HG03139 (cell line): ENCODE measurements at regions not wholly inside any gene's neighbourhood (a gene's known extent, or its start where the extent isn't known, plus 50 kb on each side); places are given as distances from the start of the nearest gene placed in this dataset.
"Not testable (repeated sequence)": the region's sequence is repeated elsewhere in the genome, so short reads cannot be mapped to it uniquely, and the experiment has no call there.

Source experiments
- ATAC-seq: cut with Tn5 transposase; IDR thresholded peaks from one replicate; pipeline ENCODE4 v1.9.1; 2021; ENCODE audit not compliant: unreplicated experiment

DNA sequence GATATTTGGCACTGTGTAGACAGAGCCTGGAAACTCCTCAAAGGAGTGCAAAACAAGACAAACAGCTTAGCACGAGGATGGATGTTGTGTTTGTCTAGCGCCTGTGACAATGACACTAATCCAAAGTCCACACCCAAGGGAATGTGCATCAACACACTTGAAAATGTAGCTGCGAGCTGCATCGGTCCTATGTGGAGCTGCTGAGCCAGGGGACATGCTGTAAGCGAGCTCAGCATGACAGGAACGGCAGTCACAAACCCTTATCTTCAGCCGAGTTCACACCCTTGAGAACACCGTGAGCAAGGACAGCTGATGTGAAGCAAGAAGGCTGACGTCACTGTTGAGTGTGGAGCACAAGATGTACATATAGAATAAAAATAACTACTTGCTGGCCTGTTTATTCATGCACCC is 684.3 kb downstream of the QKI start:
- no peak for ATAC-seq

DNA sequence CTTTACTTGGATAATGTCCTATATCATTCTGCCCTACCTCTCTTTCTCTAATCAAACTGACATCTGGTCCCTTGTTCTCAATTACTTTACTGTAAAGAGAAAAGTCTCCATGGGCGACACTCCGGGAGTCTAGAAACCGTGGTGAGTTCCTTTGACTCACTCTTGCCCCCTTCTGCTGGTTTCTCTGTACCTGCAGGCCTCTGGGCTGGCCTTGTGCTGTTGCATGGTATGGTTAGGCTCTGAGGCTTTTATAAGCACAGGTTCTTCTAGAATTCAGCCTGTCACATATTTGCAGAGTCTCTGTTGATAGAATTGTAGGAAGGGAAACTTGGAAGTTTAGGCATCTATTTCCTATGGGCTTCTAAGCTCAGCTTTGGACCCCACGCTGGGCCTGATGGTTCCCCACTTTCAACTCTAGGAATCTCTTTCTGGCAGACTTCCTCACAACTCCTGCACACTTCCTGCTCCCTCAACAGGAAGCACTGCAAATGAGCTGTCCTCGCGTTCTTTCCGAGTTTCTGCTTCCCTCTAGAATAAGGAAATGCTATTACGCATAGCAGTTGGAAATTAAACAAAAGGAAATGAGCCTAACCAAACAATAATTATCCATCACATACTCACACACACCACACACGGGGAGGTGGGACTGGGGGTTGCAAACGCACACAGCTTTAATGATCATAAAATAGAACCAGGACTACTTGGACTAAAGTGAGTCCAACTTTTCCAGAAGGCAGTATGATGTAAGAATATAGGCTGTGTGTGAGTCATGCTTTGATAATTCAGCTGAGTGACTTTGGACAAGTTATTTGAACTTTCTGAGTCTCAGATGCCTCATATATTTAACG is 683.3 kb downstream of the QKI start:
- ATAC-seq, result no peak

DNA sequence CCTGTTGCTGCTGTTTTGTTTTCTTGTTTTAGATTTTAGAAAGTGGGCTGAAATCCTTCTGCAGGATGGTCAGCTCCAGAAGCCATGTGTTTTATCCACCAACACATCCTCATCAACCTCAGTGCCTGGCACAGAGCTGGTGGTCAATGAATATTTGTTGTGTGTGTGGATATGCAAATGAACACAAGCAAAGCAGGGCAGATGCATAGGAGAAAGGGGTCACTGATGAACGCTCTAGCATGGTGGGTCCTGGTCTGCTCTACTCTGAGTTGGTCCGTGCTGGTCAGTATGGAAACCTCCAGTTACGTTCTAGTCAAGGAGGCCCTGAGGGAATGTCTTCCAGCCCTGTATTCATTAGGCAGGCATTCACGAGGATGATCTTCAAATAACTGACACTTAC is 682.5 kb downstream of the QKI start:
- no peak for ATAC-seq

DNA sequence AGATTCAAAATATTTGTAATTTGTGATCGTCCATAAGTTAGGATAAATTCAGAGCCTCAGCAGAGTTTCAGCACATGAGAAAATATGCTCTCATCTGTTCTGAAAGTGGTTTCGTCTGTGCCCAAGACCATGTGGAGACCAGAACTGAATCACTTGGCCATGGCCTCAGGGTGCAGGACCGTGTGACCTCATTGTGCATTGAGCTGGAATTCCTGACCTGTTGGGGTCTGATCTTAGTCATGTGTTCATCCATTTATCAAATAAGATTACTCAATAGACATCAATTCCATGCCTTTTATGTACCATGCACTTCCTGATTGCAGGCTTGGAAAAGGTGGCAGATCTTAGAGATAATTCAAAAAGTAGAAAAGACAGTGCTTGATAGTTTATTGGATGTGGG is 680.5 kb downstream of the QKI start:
- no peak for ATAC-seq

DNA sequence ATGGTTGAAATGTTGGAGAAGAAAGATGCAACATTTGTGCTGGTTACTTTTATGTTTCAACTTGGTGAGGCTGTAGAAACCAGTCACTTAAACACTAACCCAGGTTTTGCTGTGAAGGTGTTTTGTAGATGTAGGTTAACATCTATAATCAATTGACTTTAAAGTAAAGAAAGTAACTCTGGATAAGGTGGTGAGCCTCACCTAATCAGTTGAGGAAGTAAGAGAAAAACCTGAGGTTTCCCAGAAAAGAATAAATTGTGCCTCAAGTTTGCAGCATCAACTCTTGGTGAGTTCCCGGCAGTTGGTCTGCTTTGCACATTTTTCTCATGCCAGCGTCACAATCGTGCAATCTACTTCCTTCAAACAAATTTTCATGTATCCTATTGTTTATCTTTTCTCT is 673.4 kb downstream of the QKI start:
- no peak for ATAC-seq

DNA sequence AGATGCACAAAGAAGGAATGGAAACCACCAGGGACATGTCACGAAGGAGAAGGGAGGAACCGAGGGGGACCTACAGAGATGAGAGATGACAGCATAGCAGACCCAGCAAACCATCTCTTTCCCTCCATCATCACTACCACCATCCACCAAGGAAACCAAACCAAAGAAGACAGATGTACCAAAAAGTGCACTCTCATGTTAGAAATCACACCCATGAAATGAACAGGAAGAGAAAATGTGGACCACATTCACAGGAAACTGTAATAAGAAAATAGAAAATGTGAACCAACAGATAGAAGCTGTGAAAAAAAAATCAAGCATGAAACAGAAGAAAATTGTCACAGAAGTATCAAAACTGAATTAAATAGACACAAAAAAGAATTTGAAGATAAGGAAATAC is 672.7 kb downstream of the QKI start:
- ATAC-seq, result no peak

DNA sequence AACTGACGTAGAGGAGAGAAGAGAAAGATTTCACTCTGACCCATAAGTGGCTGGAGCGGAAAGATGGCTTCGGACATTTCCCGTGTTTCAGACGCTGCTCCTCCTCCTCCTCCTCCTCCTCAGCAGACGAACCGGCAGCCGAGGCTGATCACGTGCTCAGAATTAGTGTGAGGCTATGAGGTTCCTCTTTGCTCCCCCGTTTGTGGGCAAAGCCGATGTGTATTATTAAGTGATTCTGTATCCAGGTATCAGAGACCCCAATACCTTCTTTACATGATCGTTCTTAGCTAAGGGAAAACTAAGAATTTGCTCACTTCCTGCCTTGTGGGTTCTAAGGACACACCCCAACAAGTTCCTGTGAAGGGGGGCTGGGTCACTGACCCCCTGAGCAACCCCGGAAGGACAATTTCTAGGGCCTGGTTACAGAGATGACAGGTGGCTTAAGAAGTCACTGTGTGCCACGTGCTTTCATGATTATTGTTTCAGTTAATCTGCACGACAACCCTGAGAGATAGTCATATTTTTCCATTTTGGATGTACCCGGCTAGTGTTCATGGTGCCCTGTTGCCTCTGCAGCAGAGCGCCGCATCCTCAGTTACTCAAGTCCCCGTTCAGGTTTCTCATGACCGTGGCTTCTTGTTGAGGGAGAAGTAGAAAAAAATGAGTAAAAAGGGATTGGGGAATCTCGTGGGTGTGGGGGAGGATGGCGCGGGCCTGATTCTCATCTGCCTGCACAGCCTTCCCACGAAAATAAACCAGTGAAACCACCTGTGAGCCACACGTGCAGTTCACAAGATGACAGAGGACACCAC is 671.8 kb downstream of the QKI start:
- ATAC-seq, result no peak

DNA sequence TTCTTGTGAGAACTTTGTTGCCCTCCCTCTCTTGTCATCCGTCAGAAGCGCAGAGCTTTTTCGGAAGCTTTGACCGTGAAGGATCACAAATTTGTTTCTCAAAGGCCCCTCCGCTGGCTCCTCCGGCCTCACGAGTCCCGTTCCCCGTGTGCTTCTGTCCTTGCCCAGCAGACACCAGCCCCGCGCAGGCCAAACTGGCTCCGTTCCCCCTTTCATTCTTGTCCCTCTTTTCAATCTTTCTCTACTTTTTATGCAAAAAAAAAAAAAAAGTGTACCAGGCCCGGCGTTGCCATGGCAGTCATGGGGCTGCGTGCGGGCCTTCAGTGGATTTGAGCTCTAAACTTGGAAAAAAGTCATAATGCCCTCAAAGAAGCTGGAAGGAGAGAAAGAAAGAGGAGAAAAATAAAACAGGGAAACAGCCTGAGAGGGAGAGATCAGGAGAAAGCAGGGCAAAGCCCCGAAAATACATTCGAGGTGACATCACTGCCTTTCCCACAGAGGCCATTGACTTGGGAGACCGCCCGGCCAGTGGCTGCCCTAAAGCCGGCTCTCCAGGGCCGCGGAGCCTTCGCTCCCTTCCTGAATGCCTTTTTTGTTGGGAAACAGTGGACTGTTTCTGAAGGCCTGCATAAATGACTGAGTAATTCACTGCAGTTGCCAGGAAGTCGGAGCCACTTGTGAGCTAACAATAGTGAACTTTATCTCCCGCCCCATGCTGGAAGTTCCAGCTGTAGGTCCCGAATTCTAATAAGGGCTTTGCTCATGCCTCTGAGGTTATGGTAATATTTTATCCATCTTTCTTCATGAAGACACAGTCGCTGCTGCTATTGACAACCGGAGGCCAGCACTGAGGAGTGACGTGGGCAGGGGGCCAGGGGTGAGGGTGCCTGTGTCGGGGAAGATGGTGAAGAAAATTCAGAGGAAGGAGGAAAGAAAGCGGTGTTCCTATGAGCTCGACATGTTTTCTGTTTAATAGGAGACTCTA is 670.9 kb downstream of the QKI start:
- no peak for ATAC-seq

DNA sequence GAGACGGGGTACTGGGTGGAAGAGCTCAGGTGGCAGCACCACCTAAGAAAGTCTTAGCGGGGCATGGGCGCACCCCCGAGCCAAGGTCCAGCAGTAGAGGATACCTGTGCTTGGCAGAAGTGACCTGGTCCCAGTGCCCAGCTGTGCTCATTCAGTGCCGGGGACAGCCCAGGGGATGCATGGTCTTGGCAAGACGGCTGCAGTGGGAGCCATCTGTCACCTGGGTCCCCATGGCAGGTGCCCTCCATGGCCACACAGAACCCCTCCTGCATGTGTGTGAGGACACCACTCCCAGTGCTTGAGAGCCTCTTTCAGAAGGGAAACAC is 664.7 kb downstream of the QKI start:
- no peak for ATAC-seq

DNA sequence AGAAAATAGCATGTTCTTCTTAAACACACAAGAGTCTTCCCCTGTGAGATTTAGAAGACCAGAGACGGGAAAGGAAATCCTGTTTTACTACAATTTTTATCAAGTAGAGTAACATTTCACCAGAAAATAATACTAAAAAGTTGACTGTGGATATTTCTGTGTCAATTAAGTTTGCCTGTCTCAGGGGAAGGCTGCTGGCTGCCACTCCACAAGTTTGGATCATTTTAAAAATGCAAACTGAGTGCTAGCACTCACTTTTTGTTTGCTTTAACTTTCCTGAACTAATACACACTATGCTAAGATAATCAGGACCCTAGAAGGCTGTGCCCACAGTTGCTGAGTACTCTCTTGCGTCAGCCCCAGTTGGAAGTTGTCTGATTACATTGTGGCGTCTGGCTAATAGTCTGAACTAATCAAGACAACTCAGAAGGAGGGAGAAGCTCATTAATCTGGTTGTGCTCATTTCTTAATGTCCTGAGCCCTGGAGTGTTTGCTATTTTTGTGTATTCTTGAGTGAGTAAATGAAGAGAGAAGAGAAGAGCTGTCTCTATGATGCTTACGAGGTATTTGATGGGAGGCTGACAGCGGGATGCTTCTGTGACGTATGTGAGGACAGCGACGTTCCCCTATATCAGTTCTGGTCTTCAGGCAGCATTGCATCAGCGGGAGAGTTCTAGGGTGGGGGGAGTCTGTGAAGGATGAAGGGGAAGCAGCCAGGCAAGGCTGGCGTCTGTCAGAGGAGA is 664.2 kb downstream of the QKI start:
- ATAC-seq, result no peak

DNA sequence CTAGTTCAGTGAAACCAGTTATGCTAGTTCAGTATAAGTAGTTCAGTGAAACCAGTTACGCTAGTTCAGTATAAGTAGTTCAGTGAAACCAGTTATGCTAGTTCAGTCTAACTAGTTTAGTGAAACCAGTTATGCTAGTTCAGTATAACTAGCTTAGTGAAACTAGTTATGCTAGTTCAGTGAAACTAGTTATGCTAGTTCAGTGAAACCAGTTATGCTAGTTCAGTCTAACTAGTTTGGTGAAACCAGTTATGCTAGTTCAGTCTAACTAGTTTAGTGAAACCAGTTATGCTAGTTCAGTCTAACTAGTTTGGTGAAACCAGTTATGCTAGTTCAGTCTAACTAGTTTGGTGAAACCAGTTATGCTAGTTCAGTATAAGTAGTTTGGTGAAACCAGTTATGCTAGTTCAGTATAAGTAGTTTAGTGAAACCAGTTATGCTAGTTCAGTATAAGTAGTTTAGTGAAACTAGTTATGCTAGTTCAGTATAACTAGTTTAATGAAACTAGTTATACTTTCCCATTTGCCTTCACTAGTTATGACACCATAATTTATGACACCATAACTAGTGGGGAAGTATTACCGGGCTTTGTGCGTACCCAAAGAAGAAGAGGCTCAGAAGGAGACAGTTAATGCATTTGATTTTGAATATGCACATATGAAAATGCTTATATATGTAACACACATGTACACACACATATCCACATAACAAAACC is 662.5 kb downstream of the QKI start:
- not testable (repeated sequence) for ATAC-seq

DNA sequence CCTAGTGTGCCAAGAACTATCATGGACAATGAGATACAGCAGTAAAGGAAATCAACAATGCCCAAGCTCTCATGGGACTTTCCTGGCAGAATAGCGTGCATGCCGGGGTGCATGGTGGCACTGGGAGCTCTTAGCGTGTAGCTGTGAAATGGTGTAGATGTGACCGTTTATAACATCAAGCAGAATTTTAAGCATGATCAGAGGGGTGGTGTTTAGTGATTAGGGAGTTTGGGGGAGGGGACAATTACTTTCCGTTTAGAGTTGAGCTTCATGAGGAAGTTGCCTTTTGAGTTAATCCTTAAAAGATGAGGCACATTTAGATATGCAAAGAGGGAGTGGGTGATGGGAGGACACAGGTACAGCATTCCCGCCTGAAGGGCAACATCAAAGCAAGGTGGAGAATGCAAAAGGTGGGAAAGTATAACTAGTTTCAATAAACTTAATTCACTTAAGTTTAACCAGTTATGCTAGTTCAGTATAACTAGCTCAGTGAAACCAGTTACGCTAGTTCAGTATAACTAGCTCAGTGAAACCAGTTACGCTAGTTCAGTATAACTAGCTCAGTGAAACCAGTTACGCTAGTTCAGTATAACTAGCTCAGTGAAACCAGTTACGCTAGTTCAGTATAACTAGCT is 661.6 kb downstream of the QKI start:
- ATAC-seq, result no peak

DNA sequence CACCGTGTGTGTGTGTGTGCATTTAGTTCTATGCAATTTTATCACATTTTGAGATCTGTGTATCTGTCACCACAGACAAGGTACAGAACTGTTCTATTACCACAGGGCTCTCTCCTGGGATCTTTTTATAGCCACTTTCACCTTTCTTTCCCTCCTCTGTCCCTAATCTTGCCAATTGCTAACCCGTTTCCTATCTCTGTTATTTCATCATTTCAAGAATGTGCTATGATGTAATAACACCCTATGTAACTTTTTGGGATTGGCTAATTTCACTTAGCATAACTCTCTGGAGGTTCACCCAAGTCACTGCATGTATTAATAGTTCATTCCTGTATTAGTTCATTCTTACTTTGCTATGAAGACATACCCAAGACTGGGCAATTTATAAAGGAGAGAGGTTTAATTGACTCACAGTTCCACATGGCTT is 657.7 kb downstream of the QKI start:
- no peak for ATAC-seq

DNA sequence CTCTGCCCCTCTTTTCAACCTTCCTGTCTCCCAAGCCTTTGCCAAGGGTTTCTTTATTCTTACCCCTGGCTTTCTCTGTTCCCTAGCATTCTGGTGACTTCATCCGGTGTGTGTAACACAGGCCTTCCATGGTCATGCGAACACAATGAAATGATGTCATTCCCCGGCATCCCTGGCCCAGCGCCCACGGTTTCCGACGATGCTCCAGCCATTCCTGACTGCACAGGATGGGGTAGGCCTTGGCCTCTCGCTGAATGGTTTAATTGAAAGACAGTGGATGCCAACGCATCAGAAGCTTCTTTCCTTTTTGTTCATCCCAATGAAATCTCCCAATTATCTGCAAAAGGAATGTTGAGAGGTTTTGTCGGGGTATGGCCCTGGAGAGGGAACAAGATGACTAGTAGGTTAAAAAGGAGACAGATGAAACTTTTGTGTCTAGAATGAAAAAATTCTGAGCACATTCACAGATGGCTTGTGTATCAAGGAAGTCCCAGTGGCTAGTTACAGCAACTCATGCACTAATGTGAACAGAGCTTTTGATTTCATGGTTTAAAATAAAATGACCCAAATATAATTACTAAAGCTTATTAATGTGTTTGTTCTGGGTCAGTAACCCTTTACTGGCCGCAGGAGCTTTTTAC is 655.0 kb downstream of the QKI start:
- ATAC-seq, result no peak

DNA sequence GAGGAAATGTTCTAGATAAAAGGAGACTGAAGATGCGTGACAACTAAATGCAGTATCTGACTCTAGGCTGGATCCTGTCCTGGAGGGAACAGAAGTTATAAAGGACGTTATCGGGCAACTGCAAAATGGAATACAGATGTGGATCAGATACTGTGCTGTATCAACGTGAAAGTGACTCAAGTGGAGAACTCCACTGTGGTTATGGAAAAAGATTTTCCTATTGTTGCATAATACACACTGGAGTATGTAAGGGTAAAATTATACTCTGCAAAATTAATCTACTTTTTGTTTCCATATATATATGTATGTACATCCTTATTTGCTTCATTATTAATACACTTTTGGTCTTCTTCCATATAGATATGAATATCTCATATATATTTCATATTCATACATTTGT is 654.0 kb downstream of the QKI start:
- no peak for ATAC-seq

DNA sequence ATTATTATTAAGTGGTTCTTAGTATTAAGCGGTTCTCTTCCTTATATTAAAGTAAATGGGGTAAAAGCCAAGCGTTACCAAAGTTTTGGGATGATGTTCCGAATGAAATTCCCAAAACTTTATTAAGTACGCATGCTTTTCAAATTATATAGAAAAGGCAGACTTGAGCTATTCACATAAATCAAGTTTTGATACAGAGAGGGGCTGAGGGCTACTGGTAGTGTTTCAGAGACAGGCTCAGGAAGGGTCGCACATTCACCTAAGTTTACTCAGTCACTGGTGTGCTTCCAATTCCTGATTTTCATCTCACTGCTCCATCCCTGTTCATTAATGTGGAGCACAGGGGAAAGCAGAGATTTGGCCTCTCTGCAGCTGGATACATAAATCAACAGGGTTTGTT is 652.2 kb downstream of the QKI start:
- ATAC-seq, result no peak

DNA sequence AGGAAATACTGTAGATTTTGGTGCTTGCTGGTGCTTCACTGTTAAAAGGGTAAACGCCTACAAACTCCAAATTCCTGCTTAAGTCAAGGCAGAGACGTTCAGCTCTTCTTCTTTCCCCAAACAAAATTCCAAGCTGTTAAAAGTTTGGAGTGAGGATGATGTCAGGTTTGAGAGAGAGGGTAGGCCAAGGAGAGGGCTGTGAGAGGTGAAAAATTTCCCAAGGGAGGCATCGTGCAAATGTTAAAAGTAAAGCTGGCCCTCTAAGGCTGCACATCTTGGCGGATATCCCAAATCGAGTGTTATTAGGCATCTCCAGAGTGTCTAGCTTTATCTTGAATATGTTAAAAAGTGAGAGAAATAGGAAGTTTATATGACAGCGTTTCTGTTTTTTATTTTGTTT is 651.8 kb downstream of the QKI start:
- ATAC-seq, result no peak

DNA sequence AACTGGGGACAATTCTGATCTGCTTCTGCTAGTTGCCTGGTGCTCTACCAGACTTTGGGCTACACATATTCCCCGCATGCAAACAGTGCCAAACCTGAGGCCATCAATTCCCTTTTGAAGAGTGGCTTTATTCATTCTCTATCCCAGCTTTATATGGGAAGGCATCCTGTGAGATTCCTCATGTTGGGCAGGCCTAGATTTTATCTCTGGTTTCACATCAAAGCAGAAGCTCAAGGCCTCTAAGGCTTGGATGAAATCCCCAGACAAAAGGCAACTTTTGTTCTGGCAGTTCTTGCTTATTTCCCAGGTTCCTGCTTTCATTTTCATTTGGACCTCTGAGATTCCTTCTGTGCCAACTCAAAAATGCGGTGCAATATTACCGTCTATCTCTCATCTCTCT is 648.8 kb downstream of the QKI start:
- ATAC-seq, result no peak

DNA sequence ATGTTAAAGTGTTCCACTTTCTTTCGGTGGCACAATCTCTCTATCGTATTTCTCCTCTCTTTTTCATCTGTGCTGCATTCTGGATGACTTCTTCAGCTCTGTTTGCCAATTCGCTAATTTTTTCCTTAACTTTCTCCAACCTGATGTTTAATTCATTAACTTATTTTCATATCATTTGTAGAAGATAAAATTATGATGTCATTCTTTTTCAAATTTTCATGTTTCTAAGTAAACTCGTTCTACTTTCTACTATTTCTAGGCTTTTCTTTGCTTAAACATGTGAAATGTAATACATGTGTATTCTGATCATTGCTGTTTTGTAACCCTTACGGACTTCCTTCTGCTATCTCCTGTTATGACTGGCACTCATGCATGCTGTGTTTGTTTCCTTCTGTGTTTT is 648.4 kb downstream of the QKI start:
- no peak for ATAC-seq
